ENCODE measurements at regions not wholly inside any gene's neighbourhood (a gene's known extent, or its start where the extent isn't known, plus 50 kb on each side); places are given as distances from the start of the nearest gene placed in this dataset.
A peak's percentile ranks its signal among the peaks of the same experiment; 100 is the strongest.
"Not testable (repeated sequence)": the region's sequence is repeated elsewhere in the genome, so short reads cannot be mapped to it uniquely, and the experiment has no call there.

- DNase-seq, result not testable (repeated sequence)
These were observed 88.5 kb upstream of the RANBP6 start for GRCh38 chr9:6103911-6104310.

GRCh38 chr9:6102336-6102987 is 87.0 kb upstream of the RANBP6 start:
- not testable (repeated sequence) for DNase-seq

GRCh38 chr9:6101725-6102124 is 86.3 kb upstream of the RANBP6 start:
- DNase-seq, result not testable (repeated sequence)

- DNase-seq, result not testable (repeated sequence)
These were observed 83.9 kb upstream of the RANBP6 start for GRCh38 chr9:6099346-6099745.

GRCh38 chr9:6098431-6098830 is 83.0 kb upstream of the RANBP6 start:
- no peak for DNase-seq

- no peak for DNase-seq
These were observed 81.4 kb upstream of the RANBP6 start for GRCh38 chr9:6096821-6097220.

GRCh38 chr9:6090277-6091210 is 75.1 kb upstream of the RANBP6 start:
- no peak for DNase-seq

GRCh38 chr9:6089300-6089699 is 73.9 kb upstream of the RANBP6 start:
- no peak for DNase-seq

GRCh38 chr9:6086006-6086655 is 70.7 kb upstream of the RANBP6 start:
- DNase-seq, result no peak

- DNase-seq, result peak; percentile 85
These were observed 64.8 kb upstream of the RANBP6 start for GRCh38 chr9:6080154-6080716.

- no peak for DNase-seq
These were observed 64.0 kb upstream of the RANBP6 start for GRCh38 chr9:6079386-6079785.

- no peak for DNase-seq
These were observed 63.1 kb upstream of the RANBP6 start for GRCh38 chr9:6078382-6079105.

GRCh38 chr9:6076851-6077250 is 61.4 kb upstream of the RANBP6 start:
- DNase-seq, result no peak

- no peak for DNase-seq
These were observed 58.3 kb upstream of the RANBP6 start for GRCh38 chr9:6073731-6074130.

- no peak for DNase-seq
These were observed 57.4 kb upstream of the RANBP6 start for GRCh38 chr9:6072865-6073264.

GRCh38 chr9:6072453-6072852 is 57.0 kb upstream of the RANBP6 start:
- DNase-seq, result no peak

- no peak for DNase-seq
These were observed 53.6 kb upstream of the RANBP6 start for GRCh38 chr9:6068983-6069382.

GRCh38 chr9:6067426-6067825 is 52.0 kb upstream of the RANBP6 start:
- no peak for DNase-seq

Data from DMS79 treated with DMSO at 0.1 percent for 48 hours (cell line).